ENCODE measurements at regions not wholly inside any gene's neighbourhood (a gene's known extent, or its start where the extent isn't known, plus 50 kb on each side); places are given as distances from the start of the nearest gene placed in this dataset.

- DNase-seq, result no peak
Observed at GRCh38 chr1:78799926-78800325, 150.3 kb downstream of the IFI44 start.

- DNase-seq, result no peak
Observed at GRCh38 chr1:78814176-78814575, 164.5 kb downstream of the IFI44 start.

- no peak for DNase-seq
Observed at GRCh38 chr1:78825561-78825960, 175.9 kb downstream of the IFI44 start.

- no peak for DNase-seq
Observed at GRCh38 chr1:78829644-78830043, 176.9 kb downstream of the ADGRL4 start.

GRCh38 chr1:78830321-78830720 is 176.2 kb downstream of the ADGRL4 start:
- no peak for DNase-seq

- DNase-seq, result no peak
Observed at GRCh38 chr1:78831731-78832360, 174.7 kb downstream of the ADGRL4 start.

- DNase-seq, result no peak
Observed at GRCh38 chr1:78833491-78833890, 173.0 kb downstream of the ADGRL4 start.

GRCh38 chr1:78834201-78834741 is 172.3 kb downstream of the ADGRL4 start:
- no peak for DNase-seq

- DNase-seq, result no peak
Observed at GRCh38 chr1:78836726-78837125, 169.8 kb downstream of the ADGRL4 start.

- DNase-seq, result peak; percentile 45
Observed at GRCh38 chr1:78839704-78840277, 166.7 kb downstream of the ADGRL4 start.
